GM12892 (cell line): ENCODE measurements at regions not wholly inside any gene's neighbourhood (a gene's known extent, or its start where the extent isn't known, plus 50 kb on each side); places are given as distances from the start of the nearest gene placed in this dataset.

ENCODE experiments used
- POLR2A ChIP-seq: IDR thresholded peaks from 2 replicates; pipeline ENCODE4 v1.6.1; 2011; ENCODE audit warnings: low read depth, low read length, control low read depth
- POLR2AphosphoS5 ChIP-seq: IDR thresholded peaks from 2 replicates; pipeline ENCODE4 v1.6.1; 2011; ENCODE audit warnings: low read depth, low read length, control low read depth
- TAF1 ChIP-seq: IDR thresholded peaks from 2 replicates; pipeline ENCODE4 v1.6.1; 2011; ENCODE audit warnings: low read depth, mild to moderate bottlenecking, control low read depth, low read length, borderline replicate concordance

DNA sequence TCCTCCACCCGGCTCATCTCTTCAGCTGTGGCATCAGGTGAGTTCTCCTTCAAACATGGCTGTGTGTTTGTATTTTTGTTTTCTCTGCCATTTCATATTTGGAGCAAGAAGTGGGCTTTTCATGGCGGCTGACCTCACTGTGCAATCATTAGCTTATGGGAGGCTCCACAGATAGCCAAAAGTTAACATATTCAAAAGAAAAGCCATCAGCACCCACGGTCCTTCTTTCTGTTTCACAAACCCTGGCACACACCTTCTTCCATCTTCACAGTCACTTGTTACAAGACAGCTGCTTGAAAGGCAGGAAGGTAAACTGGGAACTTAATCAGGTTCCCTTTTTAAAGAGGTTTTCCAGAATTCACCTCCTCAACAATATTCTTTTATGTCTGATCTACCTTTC is 69.3 kb upstream of the ATP12A start:
- TF ChIP-seq POLR2A (no peak), POLR2AphosphoS5 (no peak), TAF1 (no peak)
